DMS 273 treated with DMSO at 0.1 percent for 48 hours (cell line): ENCODE measurements at regions not wholly inside any gene's neighbourhood (a gene's known extent, or its start where the extent isn't known, plus 50 kb on each side); places are given as distances from the start of the nearest gene placed in this dataset.
"Not testable (repeated sequence)": the region's sequence is repeated elsewhere in the genome, so short reads cannot be mapped to it uniquely, and the experiment has no call there.

ENCODE experiments used
- DNase-seq: peaks from one replicate; lab custom pipeline; 2025; lab: John Stamatoyannopoulos, UW

DNA sequence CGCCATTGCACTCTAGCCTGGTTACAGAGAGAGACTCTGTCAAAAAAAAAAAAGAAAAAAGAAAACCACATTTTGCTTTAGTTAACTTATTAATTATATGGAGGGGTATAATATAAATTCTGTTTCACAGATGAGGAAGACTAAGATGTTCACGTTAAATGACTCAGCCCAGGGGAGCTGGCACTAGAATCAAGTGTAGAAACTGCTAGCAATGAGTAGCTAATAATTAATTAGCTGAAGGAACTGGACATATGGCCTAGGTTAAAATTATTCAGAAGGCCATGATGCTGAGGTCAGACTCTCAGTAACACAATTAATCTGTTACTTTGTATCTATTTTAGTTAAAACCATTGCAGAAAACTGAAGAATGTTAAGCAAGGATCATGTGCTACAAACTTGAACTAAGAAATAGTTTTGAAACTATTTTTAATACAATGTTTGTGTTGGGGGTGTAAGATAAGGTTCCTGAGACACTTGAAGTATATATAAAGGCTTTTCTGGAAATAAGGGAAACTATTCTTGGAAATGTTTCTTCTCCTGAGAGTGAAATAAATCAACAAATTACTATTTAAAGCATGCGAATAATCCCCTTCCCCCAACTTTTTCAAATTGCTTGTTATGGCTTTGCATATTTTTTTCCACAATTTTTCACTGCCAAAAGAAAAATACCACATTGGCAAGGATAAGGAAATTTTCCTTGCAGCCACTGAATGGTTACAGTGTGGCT, 589.3 kb downstream of the SOX5 start:
- DNase-seq, result no peak

DNA sequence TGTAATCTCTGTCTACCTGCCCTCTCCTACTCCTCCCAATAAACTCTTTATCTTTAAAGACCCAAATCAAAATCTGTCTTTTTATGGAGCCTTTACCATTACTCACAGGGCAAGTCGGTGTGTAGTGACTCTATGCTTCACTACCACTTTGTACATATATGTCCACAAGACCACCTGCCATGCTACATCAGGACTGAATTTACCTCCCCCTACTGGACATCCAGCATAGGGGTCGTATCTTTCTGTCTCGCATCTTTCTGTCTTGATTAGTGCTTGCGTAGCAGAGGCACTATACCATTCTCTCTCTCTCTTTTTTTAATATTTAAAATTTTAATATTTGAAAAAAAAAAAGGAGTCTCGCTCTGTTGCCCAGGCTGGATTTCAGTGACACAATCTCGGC, 587.5 kb downstream of the SOX5 start:
- DNase-seq, result no peak

GRCh38 chr12:23368590-23368989, 580.9 kb downstream of the SOX5 start:
- DNase-seq, result no peak

GRCh38 chr12:23375621-23376020, 573.8 kb downstream of the SOX5 start:
- DNase-seq, result no peak

DNA sequence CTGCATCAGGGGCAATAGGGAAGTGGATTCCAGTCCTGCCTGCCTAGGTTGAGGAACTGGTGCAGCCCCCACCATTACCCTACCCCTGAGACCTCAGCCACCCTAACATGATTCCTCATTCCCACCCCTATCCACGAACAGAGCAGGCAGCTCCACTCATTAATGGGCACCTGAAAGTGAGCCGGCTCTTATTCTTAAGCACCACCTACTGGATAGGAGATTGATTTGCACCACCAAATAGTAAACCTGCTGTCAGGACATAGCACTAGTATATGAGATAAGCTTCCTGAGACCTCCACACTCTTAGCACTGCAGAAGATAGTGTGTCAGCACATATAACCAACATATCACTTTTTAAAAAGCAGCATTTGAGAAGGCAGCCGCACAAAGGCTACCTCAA, 573.2 kb downstream of the SOX5 start:
- DNase-seq, result no peak

- DNase-seq, result no peak
These were observed 568.9 kb downstream of the SOX5 start for GRCh38 chr12:23380419-23381100.

DNA sequence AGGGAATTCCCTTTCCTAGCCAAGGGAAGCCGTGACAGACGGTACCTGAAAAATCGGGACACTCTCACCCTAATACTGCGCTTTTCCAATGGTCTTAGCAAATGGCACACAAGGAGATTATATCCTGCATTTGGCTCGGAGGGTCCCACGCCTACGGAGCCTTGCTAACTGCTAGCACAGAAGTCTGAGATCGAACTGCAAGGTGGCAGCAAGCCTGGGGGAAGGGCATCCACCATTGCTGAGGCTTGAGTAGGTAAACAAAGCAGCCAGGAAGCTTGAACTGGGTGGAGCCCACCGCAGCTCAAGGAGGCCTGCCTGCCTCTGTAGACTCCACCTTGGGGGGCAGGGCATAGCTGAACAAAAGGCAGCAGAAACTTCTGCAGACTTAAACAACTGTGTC, 560.6 kb downstream of the SOX5 start:
- DNase-seq, result not testable (repeated sequence)

GRCh38 chr12:23389315-23389714, 560.2 kb downstream of the SOX5 start:
- not testable (repeated sequence) for DNase-seq

GRCh38 chr12:23399402-23399933, 550.0 kb downstream of the SOX5 start:
- DNase-seq, result no peak

GRCh38 chr12:23415180-23415579, 534.3 kb downstream of the SOX5 start:
- no peak for DNase-seq

GRCh38 chr12:23421556-23421955, 527.9 kb downstream of the SOX5 start:
- no peak for DNase-seq

- DNase-seq, result no peak
These were observed 526.3 kb downstream of the SOX5 start for GRCh38 chr12:23423097-23423687.

DNA sequence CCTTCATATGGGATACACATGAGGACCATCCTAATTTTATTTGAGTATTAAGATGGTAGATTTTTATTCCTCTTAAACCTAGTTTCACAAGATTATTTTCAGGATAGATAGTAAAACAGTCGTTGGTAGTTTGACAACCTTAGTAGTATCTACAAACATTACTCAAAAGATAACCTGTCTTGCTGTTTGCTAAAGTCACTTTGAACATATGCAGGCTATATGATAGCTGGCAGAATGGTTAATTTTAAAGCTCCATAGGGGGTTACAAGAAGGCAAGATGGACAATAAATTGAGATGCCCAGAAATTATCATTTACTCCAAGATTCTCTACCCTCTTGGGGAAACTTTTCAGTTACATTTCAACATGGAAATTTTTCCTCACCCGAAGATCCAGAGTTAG, 525.7 kb downstream of the SOX5 start:
- no peak for DNase-seq

DNA sequence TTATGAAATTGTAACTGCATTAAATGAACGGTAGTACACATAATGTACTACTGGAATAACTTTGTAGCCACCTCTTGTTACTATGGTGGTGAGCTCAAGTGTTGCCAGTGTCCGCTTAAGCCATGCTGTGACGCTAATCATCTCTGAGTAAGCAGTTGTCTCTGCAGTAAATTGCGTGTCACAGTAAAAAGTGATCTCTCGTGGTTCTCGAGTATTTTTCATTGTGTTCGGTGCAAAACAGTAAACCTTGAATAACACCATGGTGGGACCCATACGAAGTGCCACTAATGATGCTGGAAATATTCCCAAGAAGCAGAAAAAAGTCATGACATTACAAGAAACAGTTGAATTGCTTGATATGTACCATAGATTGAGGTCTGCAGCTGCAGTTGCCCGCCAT, 524.8 kb downstream of the SOX5 start:
- DNase-seq, result no peak

- DNase-seq, result no peak
These were observed 523.1 kb downstream of the SOX5 start for GRCh38 chr12:23426328-23426727.

DNA sequence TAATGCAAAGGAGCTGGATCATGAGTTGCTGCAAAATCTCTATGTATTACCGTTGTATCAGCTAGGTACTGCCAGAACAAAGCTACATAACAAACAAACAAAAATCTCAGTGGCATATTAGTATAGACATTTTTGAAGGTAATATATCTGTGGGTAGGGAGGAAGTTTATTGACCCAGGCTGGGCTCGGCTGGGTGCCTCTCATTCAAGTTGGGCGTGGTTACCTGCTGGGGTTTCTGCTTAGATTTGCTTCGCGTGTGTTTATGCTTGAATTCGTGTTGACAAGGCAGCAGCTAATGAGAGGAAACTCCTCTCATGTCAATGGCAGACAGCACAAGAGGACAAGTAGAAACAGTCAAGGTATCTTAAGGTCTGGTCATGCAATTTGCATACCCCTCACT, 520.7 kb downstream of the SOX5 start:
- no peak for DNase-seq

DNA sequence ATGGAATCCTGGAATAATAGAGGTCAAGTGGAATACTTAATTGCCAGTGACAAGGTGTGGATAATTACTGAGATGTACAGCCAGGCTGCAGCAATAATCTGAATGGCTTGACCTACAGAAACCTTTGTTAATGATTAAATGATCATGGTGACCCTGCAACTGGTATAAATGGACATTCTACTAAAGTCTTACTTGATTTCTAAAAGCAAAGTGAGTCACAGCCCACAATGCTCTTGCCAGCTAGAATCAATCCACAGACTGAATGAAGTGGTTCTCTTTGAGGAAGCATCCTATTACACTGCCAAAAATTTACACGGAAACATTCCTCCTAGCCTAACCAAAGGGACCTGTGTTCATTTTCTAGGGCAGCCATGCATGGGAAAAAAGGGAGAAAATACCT, 518.5 kb downstream of the SOX5 start:
- no peak for DNase-seq

DNA sequence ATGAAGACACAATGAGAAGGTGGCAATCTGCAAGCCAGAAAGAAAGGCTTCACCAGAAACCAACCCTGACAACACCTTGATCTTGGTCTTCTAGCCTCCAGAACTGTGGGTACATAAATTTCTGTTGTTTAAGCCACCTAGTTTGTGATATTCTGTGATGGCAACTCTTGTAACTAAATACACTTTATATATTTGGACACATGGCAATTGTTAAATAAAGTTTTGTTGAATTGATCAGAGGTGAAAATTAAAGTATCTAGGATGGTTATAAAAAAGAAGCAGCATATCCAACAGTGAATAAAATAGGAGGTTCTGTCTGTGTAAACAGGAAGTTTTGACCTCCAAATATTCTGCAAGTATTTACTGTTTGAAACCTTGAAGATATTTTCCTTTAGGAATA, 516.3 kb downstream of the SOX5 start:
- DNase-seq, result no peak

DNA sequence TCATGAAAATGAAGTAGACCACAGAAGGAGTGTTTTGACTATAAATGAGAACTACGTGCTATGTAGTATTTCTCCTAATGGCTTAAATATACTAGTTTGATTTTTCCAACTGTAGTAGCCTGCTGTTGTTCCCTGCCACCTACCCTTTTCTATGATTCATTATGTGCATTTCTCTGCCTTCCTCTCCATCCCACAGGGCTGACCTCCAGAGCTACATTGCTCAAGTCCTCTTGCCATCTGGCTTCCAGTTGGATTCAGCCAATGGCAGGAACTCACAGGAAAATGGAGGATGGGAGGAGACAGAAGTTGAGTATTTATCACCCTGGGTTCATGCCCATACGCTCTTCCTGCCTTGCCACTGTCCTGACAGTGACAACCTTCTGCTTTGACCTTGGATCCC, 515.3 kb downstream of the SOX5 start:
- DNase-seq, result no peak

- DNase-seq, result peak; percentile 9
These were observed 502.7 kb downstream of the SOX5 start for GRCh38 chr12:23446746-23447145.

DNA sequence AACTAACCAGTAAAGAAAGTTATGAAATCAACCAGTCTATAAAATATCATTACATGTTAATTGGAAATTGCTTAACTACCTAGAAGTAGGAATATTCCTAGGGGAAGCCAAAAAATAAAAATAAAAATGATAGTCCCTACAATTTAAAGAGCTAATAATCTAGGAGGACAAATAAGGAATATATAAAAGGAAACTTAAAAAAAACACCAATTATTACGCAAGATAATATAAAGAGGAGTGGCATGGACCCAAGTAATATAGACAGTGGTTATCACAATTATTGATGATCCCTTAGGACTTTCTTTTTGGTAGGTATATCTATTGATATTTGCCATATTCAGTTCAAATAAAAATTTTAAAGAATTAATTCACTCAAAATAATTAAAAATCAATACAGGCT, 498.7 kb downstream of the SOX5 start:
- no peak for DNase-seq

DNA sequence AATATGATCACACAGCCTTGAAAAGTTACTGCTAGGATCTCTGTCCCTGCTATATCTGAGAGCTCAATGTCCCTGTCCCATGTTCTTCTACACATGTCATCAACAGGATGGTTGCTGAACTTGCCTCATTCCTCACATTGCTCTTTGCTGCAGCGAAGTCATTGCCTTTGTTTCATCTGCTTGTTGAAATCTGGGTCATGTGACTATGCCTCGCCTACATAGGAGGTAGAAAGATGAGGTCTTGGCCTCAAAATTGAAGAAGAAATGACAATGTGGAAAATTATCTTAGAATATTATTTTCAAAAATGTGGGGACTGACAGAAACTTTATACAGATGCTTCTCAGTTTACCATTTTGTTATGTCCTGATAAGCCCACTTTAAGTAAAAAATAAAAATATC, 494.2 kb downstream of the SOX5 start:
- DNase-seq, result no peak

DNA sequence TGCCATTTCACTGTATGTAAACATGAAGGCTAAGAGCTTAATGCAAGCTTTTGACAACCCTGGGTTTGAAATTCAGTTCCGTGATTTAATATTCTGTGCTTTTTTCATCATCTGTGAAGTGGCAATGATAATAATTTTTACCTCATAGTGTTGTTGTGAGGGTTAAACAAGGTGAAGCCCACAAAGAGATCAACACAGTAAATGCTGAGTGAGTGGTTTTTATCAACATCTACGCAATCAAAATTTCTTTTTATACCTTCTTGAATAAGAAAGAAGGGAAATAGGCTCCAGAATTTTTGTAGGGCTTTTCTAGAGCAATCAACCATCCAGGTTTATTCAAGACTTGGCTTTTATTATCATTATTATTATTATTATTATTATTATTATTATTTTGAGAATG, 490.8 kb downstream of the SOX5 start:
- no peak for DNase-seq
